GM18519 (cell line): ENCODE measurements at regions not wholly inside any gene's neighbourhood (a gene's known extent, or its start where the extent isn't known, plus 50 kb on each side); places are given as distances from the start of the nearest gene placed in this dataset.

ENCODE experiments used
- ATAC-seq: cut with Tn5 transposase; IDR thresholded peaks from one replicate; pipeline ENCODE4 v1.9.1; 2021; ENCODE audit warnings: mild to moderate bottlenecking, moderate library complexity; ENCODE audit not compliant: unreplicated experiment, low FRiP score

GRCh38 chr12:24615967-24616411 is 332.9 kb downstream of the BCAT1 start:
- no peak for ATAC-seq

DNA sequence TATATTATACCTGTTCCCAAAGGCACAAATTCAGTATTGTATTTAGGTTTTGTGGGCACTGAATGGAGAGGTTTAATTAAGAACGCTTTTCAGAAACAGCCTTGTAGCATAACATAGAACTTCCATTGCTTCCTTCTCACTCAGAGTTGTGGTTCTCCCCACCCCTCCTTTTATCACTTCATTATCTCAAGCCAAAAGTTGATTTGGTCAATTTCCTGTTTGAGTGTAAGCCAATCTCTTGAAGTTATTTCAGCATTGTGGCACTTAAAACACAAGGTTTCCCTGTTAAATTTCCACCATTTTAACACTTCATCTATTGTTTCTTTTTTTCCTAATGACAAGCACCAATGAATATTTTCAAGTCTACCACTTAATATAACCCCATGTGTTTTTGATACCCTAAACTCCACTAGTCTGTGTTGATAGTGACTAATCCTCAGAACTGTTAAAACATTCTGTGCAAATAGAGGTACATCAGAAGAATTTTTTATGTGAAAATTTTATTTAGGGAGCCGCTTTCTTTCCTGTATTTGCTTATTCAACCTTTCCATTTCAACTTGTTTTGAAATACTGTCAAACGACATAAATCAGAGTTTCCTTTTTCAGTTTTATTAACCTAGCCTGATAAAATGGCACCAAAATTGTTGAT is 340.1 kb downstream of the BCAT1 start:
- ATAC-seq = no peak

DNA sequence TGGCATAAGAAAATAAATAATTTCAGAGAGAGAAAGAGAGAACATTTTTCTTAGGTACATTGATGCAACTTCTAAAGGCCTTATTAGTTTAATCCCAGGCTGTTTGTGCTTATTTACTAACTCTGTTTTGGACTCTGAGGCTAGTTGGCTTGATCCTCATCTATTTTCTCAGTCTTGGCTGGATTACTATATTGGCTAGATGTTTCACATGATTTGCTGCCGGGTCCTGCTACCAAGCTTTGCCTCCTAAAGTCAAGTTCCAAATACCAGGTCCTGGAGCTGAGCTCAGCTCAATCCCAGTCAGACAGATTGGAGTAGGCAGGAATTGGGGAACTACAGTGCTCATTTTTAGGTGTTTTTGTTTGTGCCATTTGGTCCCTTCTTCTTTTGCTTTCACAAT is 340.8 kb downstream of the BCAT1 start:
- no peak for ATAC-seq

DNA sequence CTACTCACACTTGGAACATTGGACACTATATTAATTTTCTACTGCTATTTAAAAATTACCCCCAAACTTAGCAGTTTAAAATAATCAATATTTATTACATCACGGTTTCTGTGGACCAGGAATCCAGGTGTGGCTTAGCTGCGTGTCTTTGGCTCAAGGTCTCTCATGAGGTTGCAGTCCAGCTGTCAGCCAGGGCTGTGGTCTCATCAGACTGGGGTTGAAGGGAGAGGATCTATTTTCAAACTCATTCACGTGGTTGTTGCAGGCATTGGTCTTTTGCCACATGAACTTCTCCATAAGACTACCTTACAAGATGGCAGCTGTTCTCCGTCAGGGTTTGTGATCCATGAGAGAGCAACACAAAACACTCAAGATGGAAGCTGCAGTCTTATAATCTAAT is 343.0 kb downstream of the BCAT1 start:
- ATAC-seq = no peak

GRCh38 chr12:24605466-24605865 is 343.4 kb downstream of the BCAT1 start:
- no peak for ATAC-seq

DNA sequence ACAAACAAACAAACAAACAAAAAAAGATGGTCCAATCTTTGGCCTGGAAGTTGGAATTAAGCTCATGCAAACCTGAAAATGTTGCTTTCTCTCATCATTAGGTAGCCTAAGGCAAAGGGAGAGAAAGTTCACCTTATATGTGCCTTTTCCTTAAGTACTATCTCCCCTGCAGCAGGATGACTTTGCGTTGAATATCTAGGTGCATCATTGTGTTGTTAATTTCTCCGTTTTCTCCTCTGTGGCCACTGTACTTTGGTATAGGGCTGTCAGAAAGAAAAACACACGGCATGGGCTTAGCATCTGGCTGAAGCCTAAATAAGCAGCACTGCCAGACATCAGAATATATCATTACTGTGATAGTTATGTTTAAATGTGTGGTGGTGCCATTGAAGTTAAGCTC is 345.5 kb downstream of the BCAT1 start:
- no peak for ATAC-seq

DNA sequence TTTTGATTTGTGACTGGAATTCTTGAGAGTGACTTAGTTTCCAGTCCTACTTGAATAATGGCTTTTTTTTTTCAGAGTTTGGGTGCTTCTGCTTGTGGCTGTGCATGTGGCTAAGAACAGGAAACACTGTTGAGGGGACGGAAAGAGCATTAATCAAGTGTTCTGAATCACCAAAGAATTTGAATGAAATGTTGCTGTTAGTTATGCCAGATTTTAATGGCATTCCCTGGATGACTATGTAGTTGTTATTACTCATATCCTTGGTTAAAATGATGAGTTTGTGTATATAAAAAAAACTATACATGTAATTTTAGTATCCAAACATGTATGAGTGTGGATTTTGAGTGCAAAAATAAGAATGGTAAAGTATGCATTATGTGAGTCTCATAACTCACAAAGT is 347.9 kb downstream of the BCAT1 start:
- no peak for ATAC-seq

DNA sequence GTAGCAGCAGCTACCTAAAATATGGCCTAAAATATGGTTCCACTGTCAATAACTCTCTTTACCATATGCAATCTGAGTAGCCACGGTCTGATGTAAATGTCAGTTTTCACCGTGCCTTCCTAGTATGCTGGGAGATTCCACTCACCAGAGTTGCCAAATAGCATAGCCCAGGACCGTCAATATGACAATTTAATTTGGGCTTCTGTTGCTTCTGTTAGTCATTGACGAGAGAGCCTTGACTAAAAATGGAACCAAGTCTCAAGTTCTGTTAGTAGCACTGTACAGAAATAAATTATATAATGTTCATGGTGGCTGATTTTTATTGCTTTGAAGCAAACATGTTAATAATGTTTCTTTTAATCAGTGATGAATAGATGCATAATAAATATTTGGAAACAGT is 348.4 kb downstream of the BCAT1 start:
- no peak for ATAC-seq

GRCh38 chr12:24599736-24600135 is 349.2 kb downstream of the BCAT1 start:
- no peak for ATAC-seq

DNA sequence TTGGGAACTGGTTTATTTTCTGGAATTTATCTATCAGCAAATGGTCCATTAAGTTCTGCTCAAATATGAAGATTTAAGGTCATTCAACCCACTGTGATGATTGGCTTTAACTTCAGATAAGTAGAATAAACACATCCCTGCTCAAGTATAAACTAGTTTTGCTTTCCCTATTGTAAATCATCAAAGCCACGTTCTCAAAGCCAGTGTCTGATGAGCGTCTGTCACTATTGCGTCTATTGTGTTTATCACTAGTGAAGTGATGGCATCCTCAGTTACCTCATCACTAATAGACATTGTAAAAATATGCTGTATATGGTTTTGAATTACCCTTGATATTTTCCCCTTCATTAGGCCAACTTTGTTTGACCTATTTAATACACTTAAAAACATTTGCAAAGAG is 351.3 kb downstream of the BCAT1 start:
- no peak for ATAC-seq

- no peak for ATAC-seq
Measured at GRCh38 chr12:24596768-24597388, 352.0 kb downstream of the BCAT1 start.

DNA sequence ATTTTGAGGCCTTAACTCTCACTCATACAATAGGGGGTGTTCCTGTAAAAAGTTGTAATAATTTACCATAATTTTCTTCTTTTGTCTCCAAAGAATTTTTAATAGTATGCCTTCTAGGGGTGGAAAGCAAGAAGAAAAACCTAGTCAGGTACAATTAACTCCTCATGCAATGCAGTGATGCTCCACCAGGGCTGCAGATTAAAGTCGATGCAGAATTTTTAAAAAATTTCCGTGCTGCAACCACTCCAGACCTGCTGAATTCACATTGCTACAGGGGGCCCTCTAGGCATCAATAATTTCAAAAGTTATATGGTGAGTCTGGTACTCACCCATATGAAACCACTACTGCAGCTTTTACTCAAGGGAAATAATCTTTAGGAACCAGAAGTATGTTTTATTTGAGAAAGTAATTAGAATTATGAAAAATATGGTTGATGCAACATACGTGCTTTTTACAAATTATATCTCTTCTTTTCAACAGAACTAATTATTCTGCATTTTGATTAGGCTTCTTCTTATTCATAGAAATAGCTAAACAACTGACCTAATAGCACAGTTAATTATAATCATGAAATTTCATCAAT is 353.2 kb downstream of the BCAT1 start:
- ATAC-seq = no peak

- no peak for ATAC-seq
Measured at GRCh38 chr12:24591715-24592440, 357.0 kb downstream of the BCAT1 start.

DNA sequence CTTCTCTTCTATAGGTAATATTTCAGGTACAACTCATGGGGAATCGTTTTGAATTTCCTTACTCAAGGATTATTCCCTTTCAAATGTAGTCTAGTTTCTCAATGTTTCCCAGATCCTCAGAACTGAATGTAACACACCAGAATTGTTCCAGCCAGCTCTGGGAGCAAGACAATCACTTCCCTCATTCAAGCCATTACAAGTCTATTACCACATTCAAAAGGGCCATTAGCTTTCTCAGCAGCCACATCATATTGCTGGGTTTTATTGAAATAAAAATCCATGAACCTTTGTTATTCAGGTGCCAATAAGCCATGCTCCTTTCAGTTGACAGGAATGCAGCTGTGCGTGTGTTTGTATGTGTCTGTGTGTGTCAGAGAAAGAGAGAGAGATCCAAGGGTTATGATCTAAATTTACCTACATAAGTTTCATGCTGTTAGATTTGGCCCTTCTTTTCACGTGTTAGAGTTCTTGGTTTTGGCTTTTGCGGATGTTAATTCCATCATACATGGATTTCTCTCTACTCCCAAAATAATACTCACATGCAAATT is 357.7 kb downstream of the BCAT1 start:
- ATAC-seq = no peak

DNA sequence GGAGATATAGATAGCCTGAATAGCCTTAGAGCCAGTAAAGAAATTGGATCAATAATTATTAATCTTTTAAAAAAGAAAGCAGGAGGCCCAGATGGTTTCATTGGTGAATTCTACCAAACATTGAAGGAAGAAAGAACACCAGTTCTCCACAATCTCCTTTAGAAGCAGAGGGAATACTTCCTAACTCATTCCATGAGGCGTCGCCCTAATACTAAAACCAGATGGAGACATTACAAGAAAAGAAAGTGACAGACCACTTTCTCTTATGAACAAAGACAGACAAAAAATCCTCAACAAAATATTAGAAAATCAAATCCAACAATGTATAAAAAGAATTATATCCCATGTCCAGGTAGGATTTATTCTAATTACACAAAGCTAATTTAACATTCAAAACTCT is 362.6 kb downstream of the BCAT1 start:
- ATAC-seq = no peak

GRCh38 chr12:24584032-24584675 is 364.7 kb downstream of the BCAT1 start:
- ATAC-seq = no peak

DNA sequence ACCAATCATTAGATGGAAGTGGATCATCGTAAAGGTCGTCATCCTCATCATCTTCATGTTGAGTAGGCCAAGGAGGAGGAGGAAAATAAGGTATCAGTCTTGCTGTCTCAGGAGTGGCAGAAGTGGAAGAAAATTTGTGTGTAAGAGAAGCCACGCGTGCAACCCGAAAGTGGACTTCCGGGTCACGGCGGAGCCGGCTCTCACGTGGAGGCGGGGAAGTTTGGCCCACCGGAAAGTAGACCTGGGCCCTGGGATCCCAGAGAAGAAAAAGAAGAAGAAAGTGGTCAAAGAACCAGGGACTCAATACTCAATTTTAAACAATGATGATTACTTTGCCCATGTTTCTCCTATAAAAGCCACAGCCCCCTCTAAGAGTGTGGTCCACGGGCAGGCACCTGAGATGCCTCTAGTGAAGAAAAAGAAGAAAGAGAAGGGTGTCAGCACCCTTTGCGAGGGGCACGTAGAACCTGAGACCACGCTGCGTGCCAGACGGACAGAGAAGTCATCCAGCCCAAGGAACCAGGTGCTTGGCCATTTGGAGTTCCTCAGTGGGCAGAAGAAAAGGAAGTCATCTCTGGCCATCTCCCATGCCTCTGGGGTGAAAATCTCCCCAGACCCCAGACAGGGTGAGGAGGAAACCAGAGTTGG is 365.8 kb downstream of the BCAT1 start:
- no peak for ATAC-seq

GRCh38 chr12:24574538-24574937 is 374.4 kb downstream of the BCAT1 start:
- ATAC-seq = no peak

GRCh38 chr12:24573621-24574020 is 375.3 kb downstream of the BCAT1 start:
- no peak for ATAC-seq

GRCh38 chr12:24565300-24565699 is 383.6 kb downstream of the BCAT1 start:
- ATAC-seq = no peak
